HG02610 (cell line): ENCODE measurements at regions not wholly inside any gene's neighbourhood (a gene's known extent, or its start where the extent isn't known, plus 50 kb on each side); places are given as distances from the start of the nearest gene placed in this dataset.
"Not testable (repeated sequence)": the region's sequence is repeated elsewhere in the genome, so short reads cannot be mapped to it uniquely, and the experiment has no call there.

Experiments
- ATAC-seq: cut with Tn5 transposase; IDR thresholded peaks from one replicate; pipeline ENCODE4 v1.9.1; 2021; ENCODE audit warnings: mild to moderate bottlenecking, moderate library complexity; ENCODE audit not compliant: unreplicated experiment

DNA sequence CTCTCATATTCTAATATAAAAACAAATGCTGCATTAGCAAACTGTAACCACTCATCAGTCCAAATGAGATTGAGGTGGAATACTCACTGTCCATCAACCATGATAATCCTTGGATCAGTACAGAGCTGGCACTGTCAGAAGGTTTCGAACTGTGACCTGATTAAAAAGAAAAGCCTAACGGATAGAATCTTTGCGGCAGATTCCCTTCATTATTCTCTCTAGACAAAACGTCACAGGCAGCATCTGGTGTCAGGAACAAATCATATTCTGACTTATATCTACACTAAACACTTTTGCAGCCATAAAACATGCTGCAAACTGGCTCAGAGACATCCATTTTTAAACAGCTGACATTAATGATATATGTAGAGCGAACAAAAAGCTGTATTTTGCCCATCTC is 677.7 kb upstream of the NXPH2 start:
- no peak for ATAC-seq

DNA sequence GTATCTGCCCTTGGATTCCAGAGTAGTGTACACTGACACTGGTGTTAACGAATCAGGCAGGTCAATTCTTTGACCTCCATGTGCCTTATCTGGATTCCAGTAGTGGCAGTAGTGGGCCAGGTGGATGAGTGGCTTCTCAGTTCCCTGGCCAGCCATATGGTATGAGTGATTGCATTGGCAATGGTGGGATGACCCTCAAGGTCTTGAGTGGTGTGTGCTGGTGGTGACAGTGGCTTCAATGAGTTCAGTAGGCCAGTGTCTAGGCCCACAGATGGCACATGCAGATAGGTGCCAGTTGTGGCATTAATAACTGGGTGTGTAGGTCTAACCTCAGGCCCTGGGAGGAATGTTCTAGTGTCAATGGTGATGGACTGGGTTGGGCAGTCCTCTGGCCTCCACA is 674.1 kb upstream of the NXPH2 start:
- no peak for ATAC-seq

DNA sequence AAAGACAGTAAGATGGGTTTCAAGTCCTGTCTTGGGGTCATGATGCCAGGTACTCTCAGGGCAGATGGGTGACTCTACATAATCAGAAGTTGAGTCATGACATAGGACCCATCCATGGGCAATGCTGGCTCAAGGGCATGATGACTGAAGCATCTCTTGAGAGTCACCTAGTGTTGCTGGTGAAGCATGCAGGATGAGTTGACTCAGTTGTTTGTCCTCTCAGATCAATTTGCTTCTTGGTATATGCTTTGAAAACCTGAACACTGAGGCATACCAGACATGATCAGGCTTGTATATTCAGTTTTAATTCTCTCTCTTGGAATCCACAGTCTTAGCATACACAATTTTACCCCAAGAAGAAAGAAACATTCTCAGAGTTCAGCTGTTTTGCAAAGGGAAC is 658.9 kb upstream of the NXPH2 start:
- ATAC-seq: no peak

DNA sequence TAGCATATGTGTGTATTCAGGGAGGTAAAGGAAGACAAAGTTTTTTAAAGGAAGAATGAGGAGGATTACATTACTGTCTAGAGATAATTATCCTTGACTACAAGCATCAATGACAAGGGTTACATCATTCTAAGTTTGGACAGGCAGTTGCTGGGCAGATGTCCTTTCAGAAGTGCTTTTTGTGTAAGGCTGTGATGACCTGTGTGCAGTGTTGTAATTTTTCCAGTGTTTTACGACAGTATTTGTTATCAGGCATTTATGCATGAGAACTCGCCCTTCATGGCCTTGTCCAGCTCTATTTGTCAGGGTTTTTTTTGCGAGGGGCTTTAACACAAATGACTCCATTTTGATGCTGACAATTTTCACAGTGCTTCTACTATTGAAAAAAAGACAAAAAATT is 658.3 kb upstream of the NXPH2 start:
- ATAC-seq: no peak

DNA sequence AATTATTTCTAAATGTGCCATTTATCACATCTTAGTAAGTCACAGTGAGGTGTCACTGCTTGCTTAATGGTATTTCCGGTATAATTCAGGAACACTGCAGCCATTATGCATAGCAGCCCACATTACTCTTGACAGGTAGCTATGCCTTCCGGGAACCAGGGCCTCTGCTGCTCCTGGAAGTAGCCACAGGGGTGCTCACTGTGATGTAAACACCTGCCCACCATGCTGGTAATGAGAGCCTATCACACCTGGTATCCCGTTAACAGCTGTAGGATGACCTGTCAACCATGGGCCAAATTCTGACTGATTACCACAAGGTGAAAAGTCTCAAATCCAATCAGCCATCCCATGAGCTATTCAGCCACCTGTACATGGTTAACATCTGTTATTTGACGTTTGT is 647.0 kb upstream of the NXPH2 start:
- no peak for ATAC-seq

DNA sequence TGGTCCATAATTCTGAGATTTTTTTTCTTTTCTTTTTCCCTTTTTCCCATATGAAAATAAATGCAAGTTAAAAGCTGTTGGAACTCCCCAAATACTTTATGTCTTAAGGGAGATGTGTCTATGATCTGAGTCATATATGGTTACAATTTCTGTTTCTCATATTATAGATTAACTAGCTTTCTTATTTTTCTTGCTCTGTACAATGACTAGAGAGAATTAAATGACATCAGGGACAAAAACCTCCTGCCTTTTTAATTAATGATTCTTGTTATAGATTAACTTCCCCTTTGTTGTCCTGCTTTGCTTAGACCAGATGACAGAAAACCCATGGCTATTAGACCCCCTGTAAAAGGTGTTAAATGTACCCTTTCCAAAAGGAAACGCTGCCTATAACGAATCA is 643.9 kb upstream of the NXPH2 start:
- ATAC-seq: no peak

DNA sequence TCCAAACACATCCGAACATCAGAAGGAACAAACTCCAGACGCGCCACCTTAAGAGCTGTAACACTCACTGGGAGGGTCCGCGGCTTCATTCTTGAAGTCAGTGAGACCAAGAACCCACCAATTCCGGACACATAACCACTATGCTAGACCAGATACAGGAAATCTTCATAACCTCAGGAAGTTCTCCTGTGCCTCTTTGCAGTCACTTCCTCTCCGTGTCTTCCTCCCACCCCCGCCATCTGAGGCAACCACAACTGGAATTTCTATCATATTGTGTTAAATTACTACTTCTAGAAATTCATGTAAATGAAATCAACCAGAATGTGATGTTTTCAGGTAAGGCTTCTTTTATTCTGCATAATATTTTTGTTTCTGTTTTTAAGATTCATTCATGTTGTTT is 631.0 kb upstream of the NXPH2 start:
- ATAC-seq: no peak

DNA sequence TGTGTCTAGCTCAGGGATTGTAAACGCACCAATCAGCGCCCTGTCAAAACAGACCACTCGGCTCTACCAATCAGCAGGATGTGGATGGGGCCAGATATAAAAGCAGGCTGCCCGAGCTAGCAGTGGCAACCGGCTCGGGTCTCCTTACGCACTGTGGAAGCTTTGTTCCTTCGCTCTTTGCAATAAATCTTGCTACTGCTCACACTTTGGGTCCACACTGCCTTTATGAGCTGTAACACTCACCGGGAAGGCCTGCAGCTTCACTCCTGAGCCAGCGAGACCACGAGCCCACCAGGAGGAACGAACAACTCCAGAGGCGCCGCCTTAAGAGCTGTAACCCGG is 630.6 kb upstream of the NXPH2 start:
- ATAC-seq: not testable (repeated sequence)

DNA sequence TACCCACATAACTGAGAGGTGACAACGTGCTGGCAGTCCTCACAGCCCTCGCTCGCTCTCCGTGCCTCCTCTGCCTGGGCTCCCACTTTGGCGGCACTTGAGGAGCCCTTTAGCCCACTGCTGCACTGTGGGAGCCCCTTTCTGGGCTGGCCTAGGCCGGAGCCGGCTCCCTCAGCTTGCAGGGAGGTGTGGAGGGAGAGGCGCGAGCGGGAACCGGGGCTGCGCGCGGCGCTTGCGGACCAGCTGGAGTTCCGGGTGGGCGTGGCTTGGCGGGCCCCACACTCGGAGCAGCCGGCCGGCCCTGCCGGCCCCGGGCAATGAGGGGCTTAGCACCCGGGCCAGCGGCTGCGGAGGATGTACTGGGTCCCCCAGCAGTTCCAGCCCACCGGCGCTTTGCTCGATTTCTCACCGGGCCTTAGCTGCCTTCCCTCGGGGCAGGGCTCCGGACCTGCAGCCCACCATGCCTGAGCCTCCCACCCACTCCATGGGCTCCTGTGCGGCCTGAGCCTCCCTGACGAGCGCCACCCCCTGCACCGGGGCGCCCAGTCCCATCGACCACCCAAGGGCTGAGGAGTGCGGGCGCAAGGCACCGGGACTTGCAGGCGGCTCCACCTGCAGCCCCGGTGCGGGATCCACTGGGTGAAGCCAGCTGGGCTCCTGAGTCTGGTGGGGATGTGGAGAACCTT is 630.1 kb upstream of the NXPH2 start:
- not testable (repeated sequence) for ATAC-seq

DNA sequence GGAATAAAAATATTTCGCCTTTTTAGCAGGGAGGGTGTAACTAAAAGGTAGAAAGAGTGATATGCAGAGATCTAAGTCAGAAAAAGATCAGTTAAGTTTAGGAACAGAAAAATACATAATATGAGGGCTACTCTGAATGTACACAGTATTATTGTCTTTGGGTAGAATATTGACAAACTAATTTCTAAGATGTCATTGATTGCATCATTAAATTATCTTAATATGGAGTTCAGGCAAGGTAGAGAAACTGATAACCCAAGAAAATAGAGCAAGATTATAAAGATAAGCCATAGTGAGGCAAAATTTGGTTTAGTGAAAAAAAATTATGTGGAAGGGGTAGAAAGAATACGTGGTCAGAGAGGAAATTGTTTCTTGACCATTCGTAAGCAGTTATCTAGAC is 629.0 kb upstream of the NXPH2 start:
- ATAC-seq: no peak

DNA sequence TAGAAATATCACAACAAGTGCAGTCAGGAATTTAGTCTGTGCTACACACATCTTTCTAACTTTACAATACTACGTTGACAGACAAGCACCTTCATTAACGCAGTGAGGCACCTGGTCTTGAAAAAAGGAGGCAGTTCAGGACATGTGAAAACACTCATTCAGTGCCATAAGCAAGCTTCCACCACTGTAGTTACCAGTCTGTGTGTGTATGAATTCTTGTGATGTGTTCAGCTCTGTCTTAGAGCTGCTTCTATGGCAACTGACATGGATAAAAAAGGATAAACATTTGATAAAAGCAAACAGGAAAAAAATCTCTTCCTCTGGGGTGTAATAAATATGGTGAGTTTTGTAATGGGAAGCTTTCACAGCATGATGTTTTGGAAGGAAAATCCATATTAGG is 623.8 kb upstream of the NXPH2 start:
- ATAC-seq: no peak

DNA sequence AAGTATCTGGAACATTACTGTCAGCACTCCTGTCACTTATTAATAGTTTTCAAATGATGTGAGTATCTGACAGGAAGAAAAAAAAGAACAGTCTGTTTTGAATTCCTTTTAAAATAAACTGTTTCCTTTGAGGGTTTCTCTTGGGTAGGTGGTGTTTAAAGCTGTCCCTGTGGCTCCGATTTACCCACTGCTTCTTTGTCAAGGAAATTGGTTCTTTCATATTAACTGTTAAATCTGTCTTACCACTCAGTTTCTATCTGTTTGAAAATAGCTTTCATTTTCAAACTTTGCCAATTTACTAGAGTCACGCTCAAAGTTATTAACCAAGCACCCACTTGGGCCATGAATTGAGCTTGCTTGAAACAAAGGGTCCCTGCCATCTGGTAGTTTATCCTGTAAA is 614.6 kb upstream of the NXPH2 start:
- ATAC-seq: no peak

DNA sequence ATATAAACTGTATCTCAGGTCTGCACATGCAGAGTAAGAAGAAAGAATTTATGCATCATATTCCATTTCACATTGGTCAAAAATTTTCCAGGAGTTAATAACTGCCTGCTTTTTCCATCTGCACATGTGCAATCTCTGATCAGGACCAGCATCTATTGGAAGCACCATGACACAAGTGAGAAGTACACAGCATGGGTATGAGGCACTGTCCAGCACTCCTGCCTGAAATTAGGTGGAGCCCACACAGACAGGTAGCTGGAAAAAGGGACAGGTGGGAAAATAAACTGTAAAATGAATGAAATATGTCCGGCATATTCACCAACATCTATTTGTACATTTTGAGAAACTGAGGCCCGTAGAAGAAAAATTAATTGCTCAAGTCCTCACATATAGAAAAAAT is 609.2 kb upstream of the NXPH2 start:
- no peak for ATAC-seq

DNA sequence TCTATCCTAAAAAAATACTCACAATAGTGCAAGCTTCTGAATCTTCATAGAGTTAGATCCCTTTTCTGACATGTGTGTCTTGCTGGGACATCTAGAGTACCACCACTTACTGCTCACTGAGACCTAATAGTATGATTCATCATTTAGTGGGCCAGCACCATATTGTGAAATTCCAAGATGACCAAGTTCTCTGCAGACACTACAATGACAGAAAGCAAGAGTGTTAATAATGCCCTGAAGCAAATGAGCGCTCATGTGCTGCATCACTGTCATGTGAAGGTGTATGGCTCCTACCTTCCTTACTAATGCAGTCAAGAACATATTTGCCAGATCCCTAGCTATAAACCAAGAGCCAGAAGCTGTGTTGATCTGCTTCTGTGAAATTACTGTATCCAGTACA is 606.2 kb upstream of the NXPH2 start:
- no peak for ATAC-seq

DNA sequence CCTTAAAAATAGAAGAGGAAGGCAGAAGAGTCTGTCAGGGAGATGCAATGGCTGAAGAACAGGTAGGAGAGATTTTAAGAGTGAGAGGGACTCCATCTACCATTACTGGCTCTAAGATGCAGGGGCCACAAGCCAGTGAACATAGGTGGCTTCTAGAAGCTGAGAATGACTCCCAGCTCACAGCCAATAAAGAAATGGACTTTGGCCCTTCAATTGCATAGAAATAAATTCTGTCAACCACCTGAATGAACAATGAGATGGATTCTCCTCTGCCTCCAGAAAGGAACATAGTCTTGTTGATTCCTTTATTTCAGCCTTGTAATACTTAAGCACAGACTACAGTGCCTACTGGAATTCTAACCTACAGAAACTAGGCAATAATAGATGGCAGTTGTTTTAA is 603.3 kb upstream of the NXPH2 start:
- no peak for ATAC-seq

DNA sequence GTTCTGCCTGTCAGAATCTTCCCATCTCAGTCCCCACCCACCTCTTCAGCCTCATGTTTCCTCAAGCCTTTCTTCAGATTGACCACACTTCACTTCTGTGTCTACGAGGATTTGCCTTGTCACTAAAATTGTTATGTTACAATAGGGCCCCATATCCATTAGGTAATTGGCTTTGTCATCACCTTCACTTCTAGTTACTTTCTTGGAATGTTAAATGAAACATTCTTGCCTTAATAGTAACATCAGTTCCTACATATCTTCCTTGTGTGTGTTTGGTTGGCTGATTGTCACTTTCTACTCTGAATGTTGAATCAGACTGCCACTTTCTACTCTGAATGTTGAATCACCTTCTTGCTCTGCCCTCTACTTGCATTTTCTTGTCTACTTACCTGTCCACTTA is 599.9 kb upstream of the NXPH2 start:
- no peak for ATAC-seq

DNA sequence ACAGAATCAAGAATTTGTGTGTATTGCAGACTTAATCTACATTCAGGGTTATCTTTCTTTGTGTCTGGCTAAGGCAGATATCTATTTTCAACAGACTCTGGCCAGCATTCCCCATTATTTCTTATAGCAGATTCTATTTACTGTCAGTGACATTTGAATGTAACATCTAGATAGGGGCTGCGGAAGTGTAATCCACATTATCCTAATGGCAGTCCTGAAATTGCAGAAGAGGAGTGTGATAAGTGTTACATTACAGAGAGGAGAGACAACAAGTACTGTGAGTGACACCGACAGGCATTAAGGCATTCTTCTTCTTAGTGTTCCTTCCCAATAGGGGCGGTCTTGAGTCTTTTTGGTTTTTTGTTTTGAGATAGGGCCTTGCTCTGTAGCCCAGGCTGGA is 598.2 kb upstream of the NXPH2 start:
- ATAC-seq: no peak

DNA sequence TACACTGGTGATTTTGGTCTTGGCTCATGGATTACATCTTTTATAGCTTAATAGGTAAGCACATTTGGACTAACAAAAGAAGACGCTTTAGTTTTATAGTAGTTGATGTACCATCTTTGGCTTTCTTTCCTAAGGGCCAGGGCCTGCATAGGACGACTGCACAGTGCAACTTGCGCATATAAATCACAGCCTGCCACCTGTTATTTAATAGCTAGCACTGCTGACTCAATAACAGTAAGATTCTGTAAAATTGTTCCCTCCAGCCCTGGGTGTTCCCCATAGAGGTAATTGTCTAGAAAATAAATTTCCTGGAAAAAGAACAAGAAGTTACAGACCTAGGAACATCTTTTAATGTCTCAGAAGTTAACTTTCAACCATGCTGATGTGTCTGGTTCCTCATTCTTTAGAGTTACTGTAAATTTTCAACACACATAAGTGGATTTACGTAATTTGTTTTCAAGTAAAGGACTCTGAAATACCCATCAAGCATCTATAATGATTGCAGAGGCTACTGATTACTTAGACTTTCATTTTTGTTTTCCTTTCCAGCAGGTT is 594.2 kb upstream of the NXPH2 start:
- no peak for ATAC-seq

DNA sequence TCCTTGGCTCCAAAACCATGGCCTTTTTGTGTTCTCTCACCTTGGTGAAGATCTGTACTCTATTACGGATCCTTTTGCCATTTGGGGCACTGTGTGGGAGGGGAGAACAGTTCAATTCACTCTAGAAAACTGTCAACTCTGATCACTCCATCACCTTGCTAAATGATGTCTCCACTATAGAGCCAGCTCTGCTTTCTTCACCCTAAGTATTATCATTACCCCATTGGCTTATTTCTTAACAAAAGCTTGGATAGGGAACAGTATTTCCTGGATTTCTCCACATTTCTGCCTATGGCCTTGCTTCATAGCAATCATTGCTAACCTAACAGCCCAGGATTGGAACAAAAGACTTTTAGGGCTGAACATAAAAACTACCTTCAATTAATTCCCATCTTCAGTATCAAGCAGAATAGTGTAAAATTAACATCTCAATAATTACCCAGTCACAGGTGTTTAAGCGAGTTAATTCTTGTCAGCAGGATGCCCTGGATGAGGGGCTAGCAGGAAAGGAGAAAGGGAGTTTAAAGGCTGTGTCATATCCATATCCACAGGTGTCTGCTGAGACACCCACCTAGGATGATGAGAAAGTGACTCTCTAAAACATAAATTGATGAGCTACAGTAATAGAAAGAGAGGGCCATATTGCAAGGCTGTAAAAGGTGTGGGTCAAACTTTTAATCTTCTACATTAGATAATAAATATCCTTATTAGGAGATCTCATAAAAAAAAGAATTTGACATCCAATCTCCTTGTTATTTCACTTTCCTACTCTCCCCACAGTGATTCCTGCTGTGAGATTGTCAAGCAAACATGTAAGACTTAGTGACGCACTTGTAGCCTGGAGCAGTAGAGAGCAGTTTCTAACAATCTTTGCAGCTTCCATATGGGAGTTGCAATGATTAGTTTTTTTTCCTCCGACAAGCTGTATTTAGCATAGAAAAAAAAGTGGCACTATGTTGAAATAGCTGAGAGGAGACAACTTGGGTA is 589.5 kb upstream of the NXPH2 start:
- no peak for ATAC-seq

DNA sequence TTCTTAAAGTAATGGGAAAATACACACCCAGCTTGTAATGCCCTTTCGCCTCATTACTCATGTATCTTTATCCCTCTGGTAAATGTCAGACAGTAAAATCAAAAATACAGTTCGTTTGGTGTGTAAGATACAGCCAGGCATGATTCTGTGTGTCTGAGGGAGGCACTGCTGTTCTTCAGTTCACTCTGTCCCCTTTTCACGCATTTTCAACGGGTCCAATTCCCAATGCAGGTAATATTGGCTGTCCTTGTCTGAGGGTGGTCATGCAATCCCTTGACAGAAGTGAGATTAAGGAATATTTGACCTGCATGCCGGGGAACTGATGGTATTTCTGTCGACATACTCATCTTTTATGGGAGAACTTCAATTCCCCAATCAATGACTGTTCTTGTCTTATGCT is 587.2 kb upstream of the NXPH2 start:
- ATAC-seq: no peak

DNA sequence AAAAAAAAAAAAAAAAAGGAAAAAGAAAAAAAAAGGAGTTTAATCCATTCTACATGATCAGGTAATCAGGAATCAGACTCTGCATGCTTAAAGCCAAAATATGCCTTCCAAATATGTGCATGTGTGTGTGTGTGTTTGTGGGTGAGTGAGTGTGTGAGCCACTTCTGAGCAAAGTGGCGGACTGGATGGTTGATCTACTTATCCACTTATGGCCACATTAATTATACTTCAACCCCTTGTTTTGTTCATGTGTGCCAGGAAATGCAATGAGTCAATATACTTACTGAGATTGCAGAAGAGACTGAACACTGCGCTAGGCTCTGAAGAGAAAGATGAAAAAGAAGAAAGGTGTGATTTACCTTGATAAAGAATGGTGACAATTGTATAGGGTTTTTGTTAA is 586.5 kb upstream of the NXPH2 start:
- no peak for ATAC-seq

DNA sequence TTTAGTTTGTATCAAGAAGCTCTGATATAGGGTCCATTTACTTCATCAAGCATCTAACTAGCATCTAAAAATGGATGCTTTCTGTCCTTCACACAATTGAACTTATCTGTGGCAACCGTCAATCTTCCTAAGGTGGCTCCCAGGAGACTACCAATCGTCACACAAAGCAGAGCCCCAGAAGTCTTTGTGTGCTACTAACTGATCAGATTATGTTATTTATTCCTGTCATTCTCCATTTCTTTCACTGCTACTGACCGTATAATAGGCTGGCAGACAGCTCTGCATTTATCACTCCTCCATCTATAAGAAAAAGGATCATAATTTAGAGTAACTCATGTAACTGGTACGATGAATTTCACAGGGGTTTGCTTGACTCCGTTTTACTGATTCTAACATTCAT is 585.0 kb upstream of the NXPH2 start:
- no peak for ATAC-seq
